Activated naive CD8-positive, alpha-beta T cell treated with anti-CD3 and anti-CD28 coated beads for 36 hours (primary cell): ENCODE measurements at regions not wholly inside any gene's neighbourhood (a gene's known extent, or its start where the extent isn't known, plus 50 kb on each side); places are given as distances from the start of the nearest gene placed in this dataset.

Experiments used
- DNase-seq: peaks from one replicate; pipeline ENCODE4 v3.0.0; 2021
- H3K27ac Mint-ChIP-seq: one replicate; pipeline ENCODE4 v1.8.0; 2022; ENCODE audit warnings: mild to moderate bottlenecking, moderate library complexity, mixed read lengths
- H3K27me3 Mint-ChIP-seq: one replicate; pipeline ENCODE4 v1.8.0; 2022; ENCODE audit warnings: mild to moderate bottlenecking, mixed read lengths
- H3K36me3 Mint-ChIP-seq: one replicate; pipeline ENCODE4 v1.8.0; 2021; ENCODE audit warnings: mild to moderate bottlenecking, mixed read lengths
- H3K4me1 Mint-ChIP-seq: one replicate; pipeline ENCODE4 v1.8.0; 2021; ENCODE audit warnings: mixed read lengths
- H3K4me3 Mint-ChIP-seq: one replicate; pipeline ENCODE4 v1.8.0; 2022; ENCODE audit warnings: mild to moderate bottlenecking, moderate library complexity, mixed read lengths
- H3K9me3 Mint-ChIP-seq: one replicate; pipeline ENCODE4 v1.8.0; 2022; ENCODE audit warnings: mixed read lengths

DNA sequence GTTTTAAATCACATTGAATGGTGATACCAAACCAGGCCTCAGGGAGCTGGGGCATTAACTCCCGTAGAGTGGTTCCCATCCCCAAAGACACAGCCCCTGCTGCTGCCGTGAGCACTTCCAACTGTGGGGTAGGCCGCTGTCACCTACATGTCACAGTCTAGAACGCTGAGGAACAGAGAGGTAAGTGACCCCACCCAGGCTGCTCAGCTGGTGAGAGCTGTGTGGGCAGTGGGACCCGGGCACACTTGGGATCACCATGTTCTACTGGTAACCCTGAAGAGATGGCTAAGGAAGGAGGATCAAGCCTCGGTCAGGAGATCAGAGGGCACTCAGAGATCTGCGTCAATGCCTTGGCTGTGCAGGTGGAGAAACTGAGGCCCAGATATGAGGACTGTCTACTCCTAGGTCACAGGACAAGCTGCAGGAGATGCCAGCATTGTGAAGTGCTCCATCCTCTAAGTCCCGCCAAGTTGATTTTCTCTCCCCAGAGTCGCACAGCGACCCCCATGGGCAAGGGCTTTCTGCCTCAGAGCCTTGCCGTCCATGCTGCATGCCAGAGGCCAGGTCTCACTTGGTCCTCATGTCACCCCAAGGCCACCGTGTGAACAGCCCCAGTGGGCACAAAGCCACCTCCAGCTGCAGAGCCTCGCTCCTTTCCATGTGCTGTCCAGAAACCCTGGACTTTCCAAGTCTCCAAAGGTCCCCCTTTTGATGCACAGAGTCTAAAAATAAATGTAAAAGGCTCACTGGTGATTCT, 144.2 kb upstream of the OTOS start:
- DNase-seq = no peak
- peaks cover 33% of the 10 kb centered on the region for H3K27me3 Mint-ChIP-seq
- H3K36me3 Mint-ChIP-seq = no peaks in the 10 kb centered on the region
- peaks cover 3% of the 10 kb centered on the region for H3K9me3 Mint-ChIP-seq
- no peaks in the 10 kb centered on the region for H3K4me1 Mint-ChIP-seq
- H3K4me3 Mint-ChIP-seq = no peak overlapping the region
- H3K27ac Mint-ChIP-seq = no peak overlapping the region

DNA sequence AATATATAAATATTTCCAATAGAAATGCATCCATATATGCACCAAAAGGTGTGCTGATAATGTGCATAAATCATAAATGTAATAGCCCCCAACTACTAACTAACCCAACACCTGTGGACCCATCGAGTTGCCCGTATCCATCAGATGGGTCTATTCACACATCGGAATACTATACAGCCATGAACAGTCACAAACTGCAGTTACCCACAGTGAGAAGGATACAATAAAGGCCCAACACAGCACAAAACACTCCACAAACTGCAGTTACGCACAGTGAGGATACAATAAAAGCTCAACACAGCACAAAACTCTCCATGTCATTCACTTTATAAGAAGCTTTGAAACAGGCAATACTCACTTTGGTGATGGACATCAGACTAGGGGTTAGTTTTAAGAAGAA, 145.3 kb upstream of the OTOS start:
- no peaks in the 10 kb centered on the region for H3K4me1 Mint-ChIP-seq
- H3K4me3 Mint-ChIP-seq = no peak overlapping the region
- no peaks in the 10 kb centered on the region for H3K36me3 Mint-ChIP-seq
- peaks cover 3% of the 10 kb centered on the region for H3K9me3 Mint-ChIP-seq
- H3K27me3 Mint-ChIP-seq = peaks cover 22% of the 10 kb centered on the region
- no peak for DNase-seq
- H3K27ac Mint-ChIP-seq = no peak overlapping the region

DNA sequence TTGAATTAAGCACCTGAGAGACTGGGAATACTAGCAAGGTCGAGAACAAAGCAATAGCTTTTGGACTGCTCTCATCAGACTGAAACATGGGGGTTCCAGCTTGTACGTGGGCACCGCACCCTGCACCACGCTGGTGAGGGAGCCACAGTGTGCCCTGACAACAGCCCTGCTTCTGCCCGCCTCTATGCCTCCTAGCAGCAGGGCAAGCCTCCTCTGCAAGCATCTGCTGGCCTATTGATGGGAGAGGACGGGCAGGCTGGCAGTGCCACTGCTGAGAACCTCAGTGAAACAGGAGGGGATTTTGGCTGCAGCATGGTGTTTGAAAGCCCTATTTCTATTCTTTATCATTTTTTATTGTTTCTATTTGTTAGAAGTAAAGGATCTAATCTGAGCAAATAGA, 146.1 kb upstream of the OTOS start:
- peaks cover 2% of the 10 kb centered on the region for H3K9me3 Mint-ChIP-seq
- DNase-seq = no peak
- H3K27ac Mint-ChIP-seq = no peak overlapping the region
- no peak overlapping the region for H3K4me3 Mint-ChIP-seq
- peaks cover 15% of the 10 kb centered on the region for H3K27me3 Mint-ChIP-seq
- no peaks in the 10 kb centered on the region for H3K4me1 Mint-ChIP-seq
- no peaks in the 10 kb centered on the region for H3K36me3 Mint-ChIP-seq

DNA sequence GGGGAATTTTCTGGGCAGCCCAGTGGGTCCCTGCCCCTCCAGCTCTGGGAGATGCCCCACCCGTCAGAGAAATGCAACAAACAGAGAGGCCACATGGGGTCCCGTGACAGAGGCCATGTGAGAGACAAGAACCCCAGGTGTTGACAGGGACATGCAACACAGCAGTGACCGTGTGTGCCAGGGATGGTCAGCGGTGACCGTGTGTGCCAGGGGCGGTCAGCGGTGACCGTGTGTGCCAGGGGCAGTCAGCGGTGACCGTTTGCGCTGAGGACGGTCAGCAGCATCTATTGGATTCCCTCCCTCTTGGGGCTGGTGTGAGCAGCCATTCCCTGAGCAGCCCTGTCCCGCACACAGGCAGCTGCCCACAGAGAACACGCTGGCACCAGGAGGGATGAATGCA, 146.6 kb upstream of the OTOS start:
- peaks cover 2% of the 10 kb centered on the region for H3K9me3 Mint-ChIP-seq
- DNase-seq = no peak
- no peaks in the 10 kb centered on the region for H3K36me3 Mint-ChIP-seq
- no peak overlapping the region for H3K27ac Mint-ChIP-seq
- H3K4me3 Mint-ChIP-seq = no peak overlapping the region
- no peaks in the 10 kb centered on the region for H3K4me1 Mint-ChIP-seq
- peaks cover 11% of the 10 kb centered on the region for H3K27me3 Mint-ChIP-seq

DNA sequence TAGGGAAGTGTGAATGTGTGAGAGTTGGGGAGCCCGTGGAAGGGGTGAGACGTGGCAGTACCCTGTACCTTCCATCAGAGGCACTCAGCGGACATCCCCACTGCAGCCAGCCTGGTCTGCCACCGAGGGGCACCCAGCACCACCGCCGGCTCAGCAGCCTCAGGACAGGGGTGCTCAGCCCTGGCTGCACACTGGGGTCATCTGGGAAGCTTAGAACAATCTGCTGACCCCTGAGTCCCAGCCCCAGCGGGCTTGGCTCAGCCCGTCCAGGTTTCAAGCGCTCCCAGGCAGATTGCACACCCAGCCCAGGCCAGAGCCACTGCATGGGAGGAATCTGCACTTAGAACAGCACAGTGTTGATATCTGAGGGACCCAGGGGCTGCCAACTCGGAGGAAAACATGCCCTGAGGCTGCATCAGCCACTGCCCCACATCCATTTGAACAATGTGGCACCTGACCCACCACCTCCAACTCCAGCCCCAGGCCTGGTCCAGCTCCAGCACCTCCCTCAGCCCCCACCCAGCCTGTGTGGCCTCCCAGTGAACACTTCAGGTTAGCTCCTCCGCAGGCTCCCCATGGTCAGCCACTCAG, 147.1 kb upstream of the OTOS start:
- H3K4me1 Mint-ChIP-seq = no peaks in the 10 kb centered on the region
- H3K4me3 Mint-ChIP-seq = no peak overlapping the region
- H3K9me3 Mint-ChIP-seq = peaks cover 2% of the 10 kb centered on the region
- H3K27me3 Mint-ChIP-seq = peaks cover 6% of the 10 kb centered on the region
- no peak for DNase-seq
- no peaks in the 10 kb centered on the region for H3K36me3 Mint-ChIP-seq
- no peak overlapping the region for H3K27ac Mint-ChIP-seq

DNA sequence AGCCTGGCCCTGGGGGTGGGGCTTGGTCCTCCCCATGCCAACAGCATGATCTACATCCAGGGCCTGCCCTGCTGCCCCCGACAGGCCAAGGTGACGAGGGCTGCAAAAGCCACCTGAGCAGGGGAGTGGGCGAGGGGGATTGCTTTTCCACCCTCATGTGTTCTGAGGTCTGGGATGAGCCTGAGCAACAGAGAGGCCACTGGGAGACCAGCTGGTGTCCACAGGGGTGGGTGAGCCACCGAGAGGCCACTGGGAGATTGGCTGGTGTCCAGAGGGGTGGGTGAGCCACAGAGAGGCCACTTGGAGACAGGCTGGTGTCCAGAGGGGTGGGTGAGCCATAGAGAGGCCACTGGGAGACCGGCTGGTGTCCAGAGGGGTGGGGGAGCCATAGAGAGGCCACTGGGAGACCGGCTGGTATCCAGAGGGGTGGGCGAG, 147.4 kb upstream of the GPC1 start:
- peaks cover under 1% of the 10 kb centered on the region for H3K27me3 Mint-ChIP-seq
- no peaks in the 10 kb centered on the region for H3K36me3 Mint-ChIP-seq
- no peaks in the 10 kb centered on the region for H3K4me1 Mint-ChIP-seq
- DNase-seq = no peak
- H3K9me3 Mint-ChIP-seq = no peaks in the 10 kb centered on the region
- H3K27ac Mint-ChIP-seq = no peak overlapping the region
- no peak overlapping the region for H3K4me3 Mint-ChIP-seq

DNA sequence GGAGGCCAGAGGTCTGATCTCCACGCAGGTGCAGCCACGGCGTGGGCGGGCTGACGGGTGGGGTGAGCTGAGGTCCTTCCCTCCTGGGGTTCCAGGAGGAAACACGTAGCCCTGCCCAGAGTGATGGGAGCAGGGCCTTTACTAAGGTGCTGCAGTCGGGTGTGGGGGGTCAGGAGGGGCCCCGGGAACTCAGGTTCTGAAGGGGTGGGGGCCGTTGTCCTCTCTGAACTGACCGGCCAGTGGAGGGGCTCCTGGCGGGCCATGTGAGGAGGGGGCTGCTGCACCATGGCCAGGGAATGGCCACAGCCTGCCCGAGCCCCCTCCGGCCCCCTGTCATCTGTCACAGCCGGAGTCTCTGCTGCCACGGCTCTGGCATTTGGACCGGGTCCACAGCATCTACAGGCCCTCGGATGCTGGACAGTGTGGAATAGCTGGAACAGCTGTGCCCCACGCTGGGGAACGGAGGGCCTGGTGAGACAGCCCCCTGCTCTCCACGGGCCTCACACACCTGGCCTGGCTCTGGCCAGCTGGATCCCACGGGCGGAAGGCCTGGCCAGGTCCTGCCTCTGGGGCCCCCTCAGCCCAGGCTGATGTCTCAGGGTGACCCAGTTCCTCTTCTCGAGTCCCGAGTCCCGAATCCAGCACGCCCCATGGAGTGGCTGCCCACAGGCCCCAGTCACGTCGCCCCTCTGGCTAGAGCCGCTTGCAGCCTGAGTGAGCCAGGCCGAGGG, 145.6 kb upstream of the GPC1 start:
- H3K27me3 Mint-ChIP-seq = no peaks in the 10 kb centered on the region
- H3K36me3 Mint-ChIP-seq = no peaks in the 10 kb centered on the region
- no peak for DNase-seq
- no peak overlapping the region for H3K27ac Mint-ChIP-seq
- H3K9me3 Mint-ChIP-seq = no peaks in the 10 kb centered on the region
- H3K4me1 Mint-ChIP-seq = no peaks in the 10 kb centered on the region
- no peak overlapping the region for H3K4me3 Mint-ChIP-seq

DNA sequence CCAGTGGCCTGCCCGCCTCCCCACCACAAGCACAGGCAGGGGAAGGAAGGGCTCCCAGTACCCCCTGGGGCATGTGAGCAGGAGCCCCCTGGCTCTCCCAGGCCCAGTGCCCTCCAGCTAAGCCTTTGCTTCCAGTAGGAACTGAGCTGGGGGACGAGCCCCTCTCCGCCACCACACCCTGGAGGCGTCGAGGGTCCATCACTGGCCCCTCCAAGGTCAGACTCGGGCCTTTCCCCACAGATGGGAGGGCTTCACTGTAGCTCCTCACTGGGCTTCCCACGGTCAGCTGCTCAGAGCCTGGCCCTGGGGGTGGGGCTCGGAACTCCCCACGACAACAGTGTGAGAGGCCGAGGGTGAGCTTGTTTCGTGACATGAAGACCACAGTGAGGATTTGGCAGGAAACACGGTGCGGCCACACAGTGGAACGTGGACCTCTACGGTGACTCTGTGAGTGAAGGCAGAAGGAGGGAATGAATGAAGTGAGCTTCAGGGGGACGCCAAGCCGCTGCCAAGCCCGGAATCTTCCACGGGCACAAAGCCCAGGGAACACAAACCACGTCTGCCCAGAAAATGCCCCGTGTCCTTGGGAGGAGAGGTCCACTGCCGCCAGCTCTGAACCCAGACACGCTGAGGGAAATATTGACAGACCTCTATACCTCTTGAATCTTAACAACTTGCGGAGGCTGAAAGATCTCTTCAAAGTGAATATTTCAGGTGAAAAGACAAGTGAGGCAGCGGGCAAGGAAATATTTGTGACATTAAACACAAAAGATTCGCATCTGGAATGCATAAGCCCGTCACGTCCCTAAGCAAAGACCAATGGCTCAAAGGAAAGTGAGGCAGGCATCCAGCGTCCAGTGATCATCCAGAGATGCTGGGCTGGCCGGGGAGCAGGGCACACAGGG, 144.8 kb upstream of the GPC1 start:
- H3K4me1 Mint-ChIP-seq = no peaks in the 10 kb centered on the region
- no peaks in the 10 kb centered on the region for H3K9me3 Mint-ChIP-seq
- no peak overlapping the region for H3K4me3 Mint-ChIP-seq
- H3K27me3 Mint-ChIP-seq = no peaks in the 10 kb centered on the region
- no peak overlapping the region for H3K27ac Mint-ChIP-seq
- H3K36me3 Mint-ChIP-seq = no peaks in the 10 kb centered on the region
- no peak for DNase-seq

DNA sequence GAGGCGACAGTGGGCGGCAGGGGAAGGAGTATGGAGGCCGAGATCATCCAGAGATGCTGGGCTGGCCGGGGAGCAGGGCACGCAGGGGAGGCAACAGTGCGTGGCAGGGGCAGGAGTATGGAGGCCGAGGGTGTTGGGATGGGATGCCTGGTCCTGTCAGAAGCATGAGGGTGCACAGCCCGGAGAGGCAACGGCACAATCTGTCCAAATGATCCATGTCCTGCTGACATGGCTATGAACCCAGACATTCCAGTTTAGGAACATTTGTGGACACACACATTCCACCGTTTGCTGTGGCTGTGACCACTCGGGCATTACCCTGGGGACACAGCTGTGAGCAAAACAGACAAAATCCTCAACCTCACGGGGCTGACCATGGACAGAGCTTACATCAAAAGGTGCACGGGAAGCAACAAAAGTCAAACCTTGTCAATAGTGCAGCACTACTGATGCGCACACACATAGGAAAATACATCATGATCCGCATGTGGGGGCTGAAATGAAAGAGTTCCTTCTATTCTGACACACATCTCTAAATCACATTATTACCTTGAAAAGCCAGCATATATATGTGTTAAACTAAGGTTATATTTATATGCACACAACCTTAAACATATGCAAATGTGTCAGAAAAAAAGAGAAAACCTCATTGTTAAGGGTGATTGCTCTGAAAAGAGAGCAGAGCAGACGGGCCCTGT, 144.0 kb upstream of the GPC1 start:
- H3K27me3 Mint-ChIP-seq = no peaks in the 10 kb centered on the region
- H3K4me3 Mint-ChIP-seq = no peak overlapping the region
- H3K9me3 Mint-ChIP-seq = no peaks in the 10 kb centered on the region
- no peaks in the 10 kb centered on the region for H3K36me3 Mint-ChIP-seq
- DNase-seq = no peak
- no peak overlapping the region for H3K27ac Mint-ChIP-seq
- H3K4me1 Mint-ChIP-seq = no peaks in the 10 kb centered on the region

DNA sequence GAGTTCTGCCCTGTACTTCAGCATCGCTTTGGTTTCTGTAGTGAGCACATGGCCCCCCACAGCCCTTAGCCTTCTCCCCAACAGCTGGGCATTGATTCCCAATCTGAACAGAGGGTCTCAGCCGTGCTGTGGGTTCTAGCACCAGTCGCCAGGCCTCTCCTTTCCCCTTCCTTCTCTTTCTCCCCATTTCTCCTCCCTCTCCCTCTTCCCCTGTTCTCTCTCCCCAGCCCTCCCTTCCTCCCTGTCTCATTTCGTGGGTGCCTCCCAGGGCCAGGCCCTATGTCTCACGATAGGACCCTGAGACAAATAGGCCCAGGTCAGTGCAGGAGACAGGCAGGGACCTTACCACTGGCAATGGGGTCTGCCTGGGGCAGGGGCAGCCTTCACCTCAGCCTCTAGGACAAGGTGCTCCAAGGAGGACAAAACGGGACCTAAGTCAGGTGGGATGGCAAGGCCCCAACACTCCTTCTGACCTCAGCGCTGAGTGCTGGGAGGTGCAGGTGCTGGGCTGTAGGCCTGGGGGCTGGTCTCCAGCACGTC, 143.4 kb upstream of the GPC1 start:
- Mint-ChIP-seq H3K4me3 (no peak overlapping the region), H3K27ac (no peak overlapping the region), H3K4me1 (no peaks in the 10 kb centered on the region), H3K36me3 (no peaks in the 10 kb centered on the region), H3K27me3 (no peaks in the 10 kb centered on the region), H3K9me3 (no peaks in the 10 kb centered on the region)
- DNase-seq = no peak

DNA sequence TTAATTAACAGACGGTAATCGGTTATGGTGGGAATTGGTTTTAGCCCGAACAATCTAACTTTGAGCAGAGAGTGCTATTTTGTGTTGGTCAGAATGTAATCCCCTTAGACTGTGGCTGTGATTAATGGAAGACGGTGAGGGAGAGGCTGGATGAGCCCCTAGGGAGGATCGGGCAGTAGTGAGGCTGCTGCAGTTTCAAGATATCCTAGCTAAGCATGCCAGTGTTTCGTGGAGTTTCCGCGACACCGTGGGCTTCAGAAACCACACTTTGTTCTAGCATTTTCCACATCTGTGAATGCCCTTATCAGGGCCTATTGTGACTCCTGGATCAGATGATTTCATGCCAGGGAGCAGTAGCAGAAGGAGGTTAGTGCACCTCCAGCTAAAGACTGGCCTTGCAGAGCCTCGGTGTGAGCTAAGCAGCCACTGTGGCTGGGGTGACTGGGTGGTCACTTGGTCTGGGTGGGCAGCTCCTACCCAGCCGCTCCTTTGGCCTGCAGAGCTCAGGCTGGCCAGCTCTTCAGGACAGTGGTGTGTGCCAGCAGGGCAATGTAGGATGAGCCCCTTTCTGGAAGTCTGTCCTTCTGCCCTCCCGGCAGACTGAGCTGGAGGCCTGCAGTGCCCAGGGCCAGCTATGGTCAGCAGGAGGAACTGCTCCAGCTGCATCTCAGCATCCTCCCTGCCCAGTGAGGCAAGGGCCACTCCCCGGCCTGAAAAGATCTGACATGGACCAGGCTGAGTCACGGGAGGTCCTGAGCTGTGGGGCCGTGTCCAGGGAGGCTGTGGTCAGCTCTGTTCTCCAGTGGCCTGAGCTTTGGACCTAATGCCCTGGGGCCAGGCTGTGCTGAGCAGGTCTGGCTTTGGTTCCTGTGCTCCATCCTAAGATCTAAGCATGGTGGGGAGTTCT, 142.6 kb upstream of the GPC1 start:
- Mint-ChIP-seq H3K27ac (no peak overlapping the region), H3K36me3 (no peaks in the 10 kb centered on the region), H3K27me3 (no peaks in the 10 kb centered on the region), H3K9me3 (no peaks in the 10 kb centered on the region), H3K4me3 (no peak overlapping the region), H3K4me1 (no peaks in the 10 kb centered on the region)
- no peak for DNase-seq

DNA sequence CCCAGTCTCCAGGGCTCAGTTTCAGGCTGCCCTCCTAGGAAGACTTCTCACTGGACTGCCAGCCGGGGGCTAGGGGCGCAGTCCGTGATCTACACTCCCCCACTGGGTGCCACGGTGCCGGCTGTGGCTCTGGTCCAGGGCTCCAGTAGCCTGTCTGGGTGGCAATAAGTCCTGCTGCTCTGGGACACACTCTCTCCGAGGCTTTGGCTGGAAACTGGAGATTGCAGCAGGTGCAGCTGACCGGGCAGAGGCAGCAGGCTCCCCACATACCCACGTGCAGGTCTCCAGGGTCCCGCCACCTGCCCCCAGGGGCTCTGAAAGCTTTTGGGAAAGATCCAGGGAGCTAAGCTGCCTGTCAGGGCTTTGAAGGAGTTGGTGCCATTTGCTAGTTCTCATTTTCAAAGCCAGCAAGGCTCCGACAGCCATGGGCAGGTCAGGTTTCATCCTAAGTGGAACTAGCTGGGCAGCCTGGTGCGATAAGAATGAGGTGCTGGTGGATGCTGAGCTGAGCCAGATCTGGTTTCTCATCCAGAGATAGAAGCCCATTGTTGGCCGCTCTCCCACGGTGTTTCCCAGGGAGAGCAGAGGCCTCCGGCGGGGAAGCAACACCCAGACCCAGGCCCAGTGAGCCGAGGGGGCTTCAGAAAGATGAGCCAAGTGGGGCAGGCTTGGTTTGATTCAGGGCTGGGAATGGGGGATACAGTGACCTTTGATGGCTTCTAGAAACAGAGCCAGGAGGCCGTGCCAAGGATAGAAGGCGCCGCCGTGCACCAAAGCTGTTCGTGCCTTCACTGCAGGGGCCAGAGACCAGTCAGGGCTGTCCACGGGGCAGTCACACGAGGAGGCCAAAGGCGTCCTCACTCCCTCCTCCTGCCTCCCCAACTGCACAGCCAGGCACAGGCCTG, 141.7 kb upstream of the GPC1 start:
- no peak for DNase-seq
- H3K9me3 Mint-ChIP-seq = no peaks in the 10 kb centered on the region
- no peaks in the 10 kb centered on the region for H3K4me1 Mint-ChIP-seq
- H3K4me3 Mint-ChIP-seq = no peak overlapping the region
- no peak overlapping the region for H3K27ac Mint-ChIP-seq
- no peaks in the 10 kb centered on the region for H3K27me3 Mint-ChIP-seq
- no peaks in the 10 kb centered on the region for H3K36me3 Mint-ChIP-seq

DNA sequence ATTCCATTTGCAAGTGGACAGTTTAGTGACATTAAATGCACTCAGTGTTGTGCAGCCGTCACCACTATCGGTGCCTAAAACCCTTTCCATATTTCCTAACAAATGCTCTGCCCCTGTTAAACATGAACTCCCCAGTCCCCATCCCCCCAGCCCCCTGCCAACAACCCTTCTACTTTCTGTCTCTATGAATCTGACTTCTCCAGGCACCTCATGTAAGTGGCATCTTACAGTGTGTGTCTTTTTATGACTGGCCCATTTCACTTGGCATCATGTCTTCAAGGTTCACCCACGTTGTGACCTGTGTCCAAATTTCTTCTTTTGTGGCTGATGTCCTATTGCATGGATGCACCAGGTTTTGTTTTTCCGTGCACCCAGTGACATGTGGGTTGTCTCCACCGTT, 140.9 kb upstream of the GPC1 start:
- DNase-seq = no peak
- H3K4me3 Mint-ChIP-seq = no peak overlapping the region
- no peak overlapping the region for H3K27ac Mint-ChIP-seq
- no peaks in the 10 kb centered on the region for H3K36me3 Mint-ChIP-seq
- no peaks in the 10 kb centered on the region for H3K9me3 Mint-ChIP-seq
- no peaks in the 10 kb centered on the region for H3K27me3 Mint-ChIP-seq
- no peaks in the 10 kb centered on the region for H3K4me1 Mint-ChIP-seq
